LNCaP clone FGC (cell line): ENCODE measurements at regions not wholly inside any gene's neighbourhood (a gene's known extent, or its start where the extent isn't known, plus 50 kb on each side); places are given as distances from the start of the nearest gene placed in this dataset.
"Not testable (repeated sequence)": the region's sequence is repeated elsewhere in the genome, so short reads cannot be mapped to it uniquely, and the experiment has no call there.

Experiments used
- DNase-seq: peaks from one replicate; pipeline ENCODE4 v3.0.0-alpha.2; 2011; ENCODE audit warnings: low read depth
- H3K4me3 ChIP-seq: 2 replicates; pipeline ENCODE4 v1.5.1; 2011; ENCODE audit warnings: mild to moderate bottlenecking, low read depth, low read length, control low read depth
- TF ChIP-seq, protein P1 (sequence below): IDR thresholded peaks from 2 replicates; pipeline ENCODE4 v1.5.1; 2012; ENCODE audit warnings: mild to moderate bottlenecking; ENCODE audit not compliant: control insufficient read depth, insufficient read depth; ENCODE audit errors: extremely low read depth

DNA sequence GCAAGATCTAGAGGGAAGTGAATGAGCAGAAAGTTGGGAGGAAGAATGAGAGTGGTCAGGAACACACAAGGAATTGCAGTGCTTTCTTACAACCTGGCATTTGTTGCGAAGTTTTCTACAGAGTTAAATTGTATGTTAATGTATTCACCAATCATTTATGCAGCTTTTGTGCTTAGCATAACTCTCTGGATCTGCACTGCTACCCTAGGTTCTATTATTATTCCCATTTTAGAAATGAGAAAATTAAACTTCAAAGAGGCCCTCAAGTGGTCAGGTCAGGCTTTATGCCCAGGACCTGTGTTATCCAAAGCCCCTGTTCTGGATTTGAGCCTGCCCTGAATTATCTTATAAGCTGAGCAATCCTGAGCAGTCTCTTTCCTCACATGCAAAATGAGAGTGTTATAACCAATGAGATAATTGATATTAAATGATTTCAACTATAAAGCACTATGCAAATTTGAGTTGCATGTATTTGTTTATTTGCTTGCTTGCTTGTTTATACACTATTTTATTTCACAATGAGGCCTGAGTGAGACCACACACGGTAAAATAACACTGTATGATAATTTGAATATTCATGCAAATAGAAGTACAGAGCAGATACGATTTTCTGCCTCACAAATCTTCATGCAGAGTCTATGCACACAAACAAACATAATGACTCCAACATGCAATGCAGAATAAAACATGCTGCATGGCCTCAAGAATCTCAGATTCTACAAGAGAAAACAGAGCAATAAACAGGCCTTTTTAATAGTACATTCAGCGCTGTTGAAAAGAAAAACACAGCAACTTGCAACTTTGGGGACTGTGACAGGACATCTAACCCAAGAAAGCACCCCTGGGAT is 323.0 kb downstream of the PLPP3 start:
- no peak for DNase-seq
- TF ChIP-seq, protein P1, sequence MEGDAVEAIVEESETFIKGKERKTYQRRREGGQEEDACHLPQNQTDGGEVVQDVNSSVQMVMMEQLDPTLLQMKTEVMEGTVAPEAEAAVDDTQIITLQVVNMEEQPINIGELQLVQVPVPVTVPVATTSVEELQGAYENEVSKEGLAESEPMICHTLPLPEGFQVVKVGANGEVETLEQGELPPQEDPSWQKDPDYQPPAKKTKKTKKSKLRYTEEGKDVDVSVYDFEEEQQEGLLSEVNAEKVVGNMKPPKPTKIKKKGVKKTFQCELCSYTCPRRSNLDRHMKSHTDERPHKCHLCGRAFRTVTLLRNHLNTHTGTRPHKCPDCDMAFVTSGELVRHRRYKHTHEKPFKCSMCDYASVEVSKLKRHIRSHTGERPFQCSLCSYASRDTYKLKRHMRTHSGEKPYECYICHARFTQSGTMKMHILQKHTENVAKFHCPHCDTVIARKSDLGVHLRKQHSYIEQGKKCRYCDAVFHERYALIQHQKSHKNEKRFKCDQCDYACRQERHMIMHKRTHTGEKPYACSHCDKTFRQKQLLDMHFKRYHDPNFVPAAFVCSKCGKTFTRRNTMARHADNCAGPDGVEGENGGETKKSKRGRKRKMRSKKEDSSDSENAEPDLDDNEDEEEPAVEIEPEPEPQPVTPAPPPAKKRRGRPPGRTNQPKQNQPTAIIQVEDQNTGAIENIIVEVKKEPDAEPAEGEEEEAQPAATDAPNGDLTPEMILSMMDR = no peak
- no peak overlapping the region for H3K4me3 ChIP-seq

DNA sequence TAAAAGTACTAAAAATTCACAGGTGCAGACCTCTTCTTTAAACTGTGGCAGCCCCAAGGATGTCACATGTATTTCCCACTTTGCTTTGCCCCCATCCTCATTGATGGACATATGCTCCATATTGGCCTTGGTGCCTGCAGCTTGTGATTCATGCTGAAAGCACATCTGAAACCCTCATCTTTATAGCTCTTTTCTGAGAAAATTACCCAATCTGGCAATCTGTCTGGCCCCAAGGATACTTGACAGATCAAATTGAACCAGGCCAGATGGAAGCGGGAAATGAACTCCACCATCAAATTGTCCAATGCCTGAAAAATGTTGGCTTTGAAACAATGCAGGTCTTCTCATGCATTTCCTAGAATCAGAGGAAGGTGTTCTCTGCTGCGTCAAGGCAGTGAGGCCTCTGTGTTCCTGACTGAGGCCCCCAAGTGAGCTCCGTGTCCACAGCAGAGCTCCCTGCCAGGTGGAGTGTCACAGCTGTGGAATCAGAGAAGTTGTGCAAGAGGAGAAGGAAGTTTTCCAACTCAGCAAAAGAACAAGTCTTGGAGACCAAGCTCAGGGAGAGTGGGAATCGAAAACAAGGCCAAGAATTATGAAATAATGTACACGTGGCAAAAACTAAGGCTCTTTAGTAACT is 323.7 kb downstream of the PLPP3 start:
- TF ChIP-seq, protein P1 = no peak
- no peak for DNase-seq
- H3K4me3 ChIP-seq = no peak overlapping the region

DNA sequence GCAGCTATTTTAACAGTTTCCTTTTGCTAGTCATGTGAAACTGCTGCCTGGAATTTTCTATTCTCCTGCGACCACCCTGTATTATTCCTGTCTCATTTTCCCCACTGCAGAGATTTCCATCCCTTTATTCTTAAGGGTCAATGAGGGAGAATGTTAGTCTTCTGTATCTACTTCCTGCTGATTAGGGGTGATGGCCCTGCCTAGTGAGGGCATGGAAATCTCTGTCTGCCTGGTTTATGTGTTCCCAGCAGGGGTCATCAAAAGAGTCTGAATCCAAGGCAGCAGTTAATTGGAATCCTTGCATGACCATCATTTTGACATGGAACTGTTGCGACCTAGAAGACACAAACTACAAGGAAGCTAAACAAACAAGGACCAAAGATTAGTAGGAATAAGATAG is 325.2 kb downstream of the PLPP3 start:
- TF ChIP-seq, protein P1 = no peak
- no peak overlapping the region for H3K4me3 ChIP-seq

DNA sequence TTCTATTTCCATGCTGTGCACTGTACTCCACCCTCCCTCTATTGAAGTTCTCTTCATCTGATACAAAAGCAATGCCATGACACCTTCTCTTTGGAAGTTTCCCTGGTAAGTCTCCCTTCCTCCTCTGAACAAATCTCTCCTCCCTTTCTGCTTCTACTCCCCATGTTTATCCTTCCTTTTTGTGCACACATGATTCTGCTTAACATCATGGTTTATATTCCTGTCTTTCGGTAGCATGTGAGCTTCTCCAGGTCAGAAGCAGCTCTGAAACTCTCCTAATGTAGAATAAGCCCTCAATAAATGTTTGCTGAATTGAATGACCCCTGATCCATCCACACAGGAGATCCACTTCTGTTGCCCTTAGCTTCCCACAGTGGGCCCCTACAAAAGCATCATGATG is 328.6 kb downstream of the PLPP3 start:
- TF ChIP-seq, protein P1 = no peak
- DNase-seq = no peak
- H3K4me3 ChIP-seq = no peak overlapping the region

More for the DNA sequence above, 325.2 kb downstream of the PLPP3 start:
- DNase-seq = no peak

DNA sequence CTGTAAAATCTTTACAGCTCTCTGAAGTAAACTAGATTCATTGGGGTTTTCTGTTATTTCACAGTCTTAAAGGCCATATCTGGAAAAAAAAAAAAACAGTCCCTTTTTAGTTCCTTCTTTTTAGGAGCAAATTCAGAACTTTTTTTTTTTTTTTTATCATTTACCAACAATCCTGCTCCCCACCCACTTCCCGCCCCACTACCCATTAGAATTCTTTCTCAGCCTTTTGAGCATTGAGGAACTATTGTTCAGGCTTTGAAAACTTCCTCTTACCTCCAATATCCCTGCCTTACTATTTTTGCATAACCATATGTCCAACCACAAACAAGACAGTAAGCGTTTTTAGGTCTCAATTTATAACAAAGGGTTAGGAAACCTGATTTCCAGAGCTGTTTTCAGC is 330.1 kb downstream of the PLPP3 start:
- DNase-seq = no peak
- TF ChIP-seq, protein P1 = no peak
- no peak overlapping the region for H3K4me3 ChIP-seq

DNA sequence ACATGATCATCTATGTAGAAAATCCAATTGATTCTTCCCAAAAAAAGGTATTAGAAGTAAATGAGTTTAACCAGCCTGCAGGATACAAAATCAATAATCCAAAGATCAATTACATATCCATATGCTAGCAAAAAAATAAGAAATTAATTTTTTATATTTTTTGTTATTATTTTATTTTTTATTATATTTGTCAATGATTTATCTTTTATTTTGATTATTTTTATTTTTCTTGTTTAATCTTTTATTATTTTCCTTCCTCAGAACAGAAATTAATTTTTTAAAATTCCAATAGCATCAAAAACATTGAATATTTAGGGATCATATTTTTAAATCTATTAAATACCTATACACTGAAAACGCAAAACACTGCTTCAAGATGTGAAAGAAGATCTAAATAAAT is 331.2 kb downstream of the PLPP3 start:
- TF ChIP-seq, protein P1 = no peak
- no peak for DNase-seq
- no peak overlapping the region for H3K4me3 ChIP-seq

DNA sequence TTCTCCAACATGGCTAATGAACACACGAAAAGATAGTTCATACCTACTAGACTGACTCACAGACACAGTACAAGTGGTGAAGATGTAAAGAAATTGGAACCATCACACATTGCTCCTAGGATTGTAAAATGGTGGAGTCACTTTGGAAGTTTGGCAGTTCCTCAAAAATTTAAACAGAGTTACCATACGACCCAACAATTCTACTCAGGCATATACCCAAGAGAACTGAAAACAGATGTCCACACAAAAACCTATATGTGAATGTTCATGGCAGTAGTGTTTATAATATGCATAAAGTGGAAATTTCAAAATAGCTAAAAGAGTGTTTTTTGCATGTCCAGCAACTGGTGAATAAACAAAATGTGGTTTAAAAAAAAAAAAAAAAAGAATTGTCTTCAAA is 332.6 kb downstream of the PLPP3 start:
- H3K4me3 ChIP-seq, DNase-seq: not testable (repeated sequence)
